ENCODE measurements at regions not wholly inside any gene's neighbourhood (a gene's known extent, or its start where the extent isn't known, plus 50 kb on each side); places are given as distances from the start of the nearest gene placed in this dataset.

GRCh38 chr9:24449976-24450375 is 95.7 kb downstream of the IZUMO3 start:
- no peak for TF ChIP-seq PATZ1 (CRISPR knock-in tag; IDR thresholded peaks at IDR 0.05)
- TF ChIP-seq TOPORS (CRISPR knock-in tag; IDR thresholded peaks at IDR 0.05): no peak
- no peak for TF ChIP-seq TP53 (CRISPR knock-in tag; conservative IDR thresholded peaks at IDR 0.05)
- TF ChIP-seq PTBP1 (IDR thresholded peaks at IDR 0.05; ENCODE audit: low read depth, low read length, poor library complexity, severe bottlenecking): no peak
- TF ChIP-seq, protein P1, sequence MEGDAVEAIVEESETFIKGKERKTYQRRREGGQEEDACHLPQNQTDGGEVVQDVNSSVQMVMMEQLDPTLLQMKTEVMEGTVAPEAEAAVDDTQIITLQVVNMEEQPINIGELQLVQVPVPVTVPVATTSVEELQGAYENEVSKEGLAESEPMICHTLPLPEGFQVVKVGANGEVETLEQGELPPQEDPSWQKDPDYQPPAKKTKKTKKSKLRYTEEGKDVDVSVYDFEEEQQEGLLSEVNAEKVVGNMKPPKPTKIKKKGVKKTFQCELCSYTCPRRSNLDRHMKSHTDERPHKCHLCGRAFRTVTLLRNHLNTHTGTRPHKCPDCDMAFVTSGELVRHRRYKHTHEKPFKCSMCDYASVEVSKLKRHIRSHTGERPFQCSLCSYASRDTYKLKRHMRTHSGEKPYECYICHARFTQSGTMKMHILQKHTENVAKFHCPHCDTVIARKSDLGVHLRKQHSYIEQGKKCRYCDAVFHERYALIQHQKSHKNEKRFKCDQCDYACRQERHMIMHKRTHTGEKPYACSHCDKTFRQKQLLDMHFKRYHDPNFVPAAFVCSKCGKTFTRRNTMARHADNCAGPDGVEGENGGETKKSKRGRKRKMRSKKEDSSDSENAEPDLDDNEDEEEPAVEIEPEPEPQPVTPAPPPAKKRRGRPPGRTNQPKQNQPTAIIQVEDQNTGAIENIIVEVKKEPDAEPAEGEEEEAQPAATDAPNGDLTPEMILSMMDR (CRISPR knock-in tag; IDR thresholded peaks at IDR 0.05): no peak
- TF ChIP-seq ZNF691 (CRISPR knock-in tag; IDR thresholded peaks at IDR 0.05; ENCODE audit: borderline replicate concordance, low read depth): no peak
- TF ChIP-seq KDM2A (CRISPR knock-in tag; IDR thresholded peaks at IDR 0.05; ENCODE audit: borderline replicate concordance, low read depth): no peak
- no peak for TF ChIP-seq TAF1 (CRISPR knock-in tag; IDR thresholded peaks at IDR 0.05)
- TF ChIP-seq RNF2 (conservative IDR thresholded peaks at IDR 0.05; ENCODE audit: low read depth): no peak
